Coronary artery (tissue), 2 donors: ENCODE measurements at regions not wholly inside any gene's neighbourhood (a gene's known extent, or its start where the extent isn't known, plus 50 kb on each side); places are given as distances from the start of the nearest gene placed in this dataset.

ENCODE experiments used
- DNase-seq: peaks from one replicate; pipeline ENCODE4 v3.0.0-alpha.2; 2017; ENCODE audit warnings: low spot score
- H3K27ac ChIP-seq, 2 donors: fragments of 200-600 bp; sonication (generic); one replicate each; pipeline ENCODE4 v1.5.1; 2016 to 2019
- H3K4me3 ChIP-seq: fragments of 200-600 bp; sonication (generic); 2 replicates; pipeline ENCODE4 v1.5.1; 2016; ENCODE audit warnings: mild to moderate bottlenecking, moderate library complexity
- CTCF ChIP-seq: fragments of 200-600 bp; sonication (generic); IDR thresholded peaks from one replicate; pipeline ENCODE4 v1.5.1; 2019; ENCODE audit warnings: antibody characterized with exemption

- no peak for TF ChIP-seq CTCF
- no peak for DNase-seq
Observed at GRCh38 chr2:105580216-105580615, 164.5 kb upstream of the NCK2 start.

GRCh38 chr2:105578166-105578565 lies 166.5 kb upstream of the NCK2 start:
- Histone ChIP-seq H3K27ac (no peak overlapping the region), H3K4me3 (no peak overlapping the region)
- no peak for TF ChIP-seq CTCF
- DNase-seq, result no peak

More at GRCh38 chr2:105580216-105580615, 164.5 kb upstream of the NCK2 start:
- no peak overlapping the region for H3K27ac ChIP-seq
- no peak overlapping the region for H3K4me3 ChIP-seq

DNA sequence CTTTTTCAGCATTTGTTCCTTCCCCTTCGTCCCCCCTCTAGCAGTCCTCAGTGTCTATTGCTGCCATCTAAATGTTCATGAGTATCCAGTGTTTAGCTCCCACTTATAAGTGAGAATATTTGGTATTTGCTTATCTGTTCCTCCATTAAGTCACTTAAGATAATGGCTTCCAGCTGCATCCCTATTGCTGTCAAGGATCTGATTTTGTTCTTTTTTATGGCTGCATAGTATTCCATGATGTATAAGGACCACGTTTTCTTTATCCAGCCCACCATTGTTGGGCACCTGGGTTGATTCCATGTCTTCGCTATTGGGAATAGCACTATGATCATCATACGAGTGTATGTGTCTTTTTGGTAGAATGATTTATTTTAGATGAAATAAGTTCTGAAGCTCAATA lies 166.9 kb upstream of the NCK2 start:
- H3K27ac ChIP-seq, result no peak overlapping the region
- H3K4me3 ChIP-seq, result no peak overlapping the region
- no peak for DNase-seq
- TF ChIP-seq CTCF, result no peak

DNA sequence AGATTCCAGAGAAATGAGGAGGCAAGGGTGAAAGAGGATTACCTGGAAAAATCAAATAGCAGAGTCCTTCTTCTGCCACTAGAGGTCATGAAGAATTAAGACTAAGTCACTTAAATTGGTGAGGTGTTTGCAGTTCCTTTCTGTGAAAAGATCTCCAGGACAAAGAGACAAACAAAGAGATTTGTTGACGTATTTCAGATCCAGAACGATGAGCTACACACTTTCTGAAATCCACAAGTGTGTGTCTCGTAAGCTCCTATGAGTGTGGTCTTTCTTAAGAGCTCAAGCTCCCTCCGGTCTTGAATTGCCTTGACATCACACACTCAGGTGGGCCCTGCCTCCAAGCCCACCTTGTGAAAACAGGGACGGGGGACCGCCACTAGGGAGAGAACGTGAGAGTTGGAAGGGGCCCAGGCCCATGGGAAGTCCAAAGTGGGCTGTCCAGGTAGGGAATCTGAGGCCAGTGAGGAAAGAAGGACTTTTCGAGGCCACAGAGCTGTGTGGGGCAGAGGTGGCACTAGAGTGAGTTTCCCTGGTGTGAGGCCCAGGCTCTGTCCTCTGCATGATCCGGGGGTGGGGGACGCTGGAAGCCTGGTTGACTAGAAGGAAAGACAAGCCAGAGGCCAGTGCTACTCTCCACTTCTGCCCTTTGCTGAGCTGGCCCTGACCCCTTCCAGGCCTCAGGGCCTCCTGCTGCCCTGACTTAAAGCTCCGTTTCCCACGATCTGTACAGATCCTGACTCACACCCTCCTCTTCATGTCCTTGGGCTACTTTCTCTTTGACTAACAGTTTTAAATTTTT lies 168.1 kb upstream of the NCK2 start:
- no peak for DNase-seq
- H3K27ac ChIP-seq, result no peak overlapping the region
- TF ChIP-seq CTCF, result peak; percentile 38
- H3K4me3 ChIP-seq, result no peak overlapping the region

- no peak for TF ChIP-seq CTCF
- Histone ChIP-seq H3K27ac (no peak overlapping the region), H3K4me3 (peak overlapping the region; percentile 10)
- no peak for DNase-seq
Observed at GRCh38 chr2:105576050-105576439, 168.7 kb upstream of the NCK2 start.

- H3K27ac ChIP-seq, result no peak overlapping the region
- peak overlapping the region; percentile 10 for H3K4me3 ChIP-seq
- TF ChIP-seq CTCF, result no peak
- DNase-seq, result no peak
Observed at GRCh38 chr2:105575499-105576025, 169.2 kb upstream of the NCK2 start.

- no peak for TF ChIP-seq CTCF
- no peak overlapping the region for H3K27ac ChIP-seq
- no peak overlapping the region for H3K4me3 ChIP-seq
- no peak for DNase-seq
Observed at GRCh38 chr2:105574796-105575344, 169.8 kb upstream of the NCK2 start.
